Heart left ventricle (tissue), 13 donors: ENCODE measurements at regions not wholly inside any gene's neighbourhood (a gene's known extent, or its start where the extent isn't known, plus 50 kb on each side); places are given as distances from the start of the nearest gene placed in this dataset.

ENCODE experiments used
- POLR2A ChIP-seq, 2 donors: fragments of 450-650 bp; IDR thresholded peaks; one replicate each; pipeline ENCODE4 v1.6.1; 2017; ENCODE audit warnings: antibody characterized with exemption in 2 of 2, mild to moderate bottlenecking in 2 of 2, moderate library complexity in 2 of 2
- TF ChIP-seq, protein P1 (sequence below), 12 donors: fragments of 200-600 bp; sonication (generic) in 4 of 12; IDR thresholded peaks; one replicate each; pipeline versions ENCODE4 v1.5.0 to v1.8.0; 2018 to 2022; ENCODE audit warnings: antibody characterized with exemption in 12 of 12, mild to moderate bottlenecking in 5 of 12
- donor health status: ischemic (EF 13 %, LVEDD 7.1; RV severe dilation, severe dysfunction).
- donor health status: DM: no; HTN: yes; CAD: no.
- donor health status: DM: no; HTN: no; CAD: no.
- donor health status: ischemic (EF 25% LVEDD 6.9; RV normal size, moderate dysfunction).
- donor health status: ischemic (EF 25% LVEDD 5.7; RV mildly dilated, moderate dysfunction).
- donor health status: ischemic (EF 35%, LVEDD 5.7; RV mildly dilated, moderate dysfunction).
- donor health status: nonischemic (EF 11% LVEDD 7.7; RV severe dilation, severe dysfunction).
- donor health status: DM: yes; HTN: yes; CAD: no.
- donor health status: PGD.
- donor health status: ischemic (EF 29% LVEDD 5.4; RV normal size, mild dysfunction).
- donor health status: nonischemic (EF 23%, LVEDD 6.1; RV moderate dilation, normal function).

DNA sequence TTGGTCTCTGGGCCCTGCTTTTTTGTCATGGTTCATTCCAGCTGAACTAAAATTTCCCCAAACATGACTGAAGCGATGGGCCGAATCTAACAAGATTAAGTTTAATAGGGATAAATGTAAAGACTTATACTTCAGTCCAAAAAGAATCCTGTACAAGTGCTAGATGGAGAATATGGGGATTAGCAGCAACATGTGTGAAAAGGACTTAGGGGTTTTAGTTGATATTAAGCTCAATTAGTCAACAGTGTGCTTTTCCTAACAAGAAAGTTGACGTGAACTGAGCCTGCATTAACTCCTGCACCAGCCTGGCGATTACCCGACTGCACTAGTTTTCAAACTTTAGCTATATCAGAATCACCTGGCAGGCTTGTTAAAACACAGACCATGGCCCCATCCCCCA is 61.0 kb upstream of the BBX start:
- TF ChIP-seq, protein P1, sequence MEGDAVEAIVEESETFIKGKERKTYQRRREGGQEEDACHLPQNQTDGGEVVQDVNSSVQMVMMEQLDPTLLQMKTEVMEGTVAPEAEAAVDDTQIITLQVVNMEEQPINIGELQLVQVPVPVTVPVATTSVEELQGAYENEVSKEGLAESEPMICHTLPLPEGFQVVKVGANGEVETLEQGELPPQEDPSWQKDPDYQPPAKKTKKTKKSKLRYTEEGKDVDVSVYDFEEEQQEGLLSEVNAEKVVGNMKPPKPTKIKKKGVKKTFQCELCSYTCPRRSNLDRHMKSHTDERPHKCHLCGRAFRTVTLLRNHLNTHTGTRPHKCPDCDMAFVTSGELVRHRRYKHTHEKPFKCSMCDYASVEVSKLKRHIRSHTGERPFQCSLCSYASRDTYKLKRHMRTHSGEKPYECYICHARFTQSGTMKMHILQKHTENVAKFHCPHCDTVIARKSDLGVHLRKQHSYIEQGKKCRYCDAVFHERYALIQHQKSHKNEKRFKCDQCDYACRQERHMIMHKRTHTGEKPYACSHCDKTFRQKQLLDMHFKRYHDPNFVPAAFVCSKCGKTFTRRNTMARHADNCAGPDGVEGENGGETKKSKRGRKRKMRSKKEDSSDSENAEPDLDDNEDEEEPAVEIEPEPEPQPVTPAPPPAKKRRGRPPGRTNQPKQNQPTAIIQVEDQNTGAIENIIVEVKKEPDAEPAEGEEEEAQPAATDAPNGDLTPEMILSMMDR (IDR thresholded peaks at IDR 0.05), result no peak
- no peak for TF ChIP-seq POLR2A (IDR thresholded peaks at IDR 0.05)
